ENCODE measurements at regions not wholly inside any gene's neighbourhood (a gene's known extent, or its start where the extent isn't known, plus 50 kb on each side); places are given as distances from the start of the nearest gene placed in this dataset.

DNA sequence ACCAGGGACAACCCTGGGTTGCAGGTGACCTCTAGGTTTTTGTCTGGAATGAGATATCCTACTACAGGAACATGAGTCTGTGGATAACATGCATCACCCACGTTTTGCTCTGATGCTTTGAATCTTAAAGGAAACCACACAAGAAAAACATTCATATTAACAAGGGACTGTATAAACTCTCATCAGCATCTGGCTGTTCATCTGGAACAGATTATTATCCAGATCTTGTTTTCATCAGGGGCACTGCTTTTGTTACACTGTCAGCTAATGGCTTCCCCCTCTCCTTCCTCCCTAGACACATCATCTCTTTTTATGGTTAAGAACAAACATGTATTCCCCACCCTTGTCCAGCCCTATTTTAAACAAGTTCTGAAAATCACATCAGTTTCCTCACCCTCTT is 1095.7 kb downstream of the AACS start (continued):
- TF ChIP-seq, protein P1, sequence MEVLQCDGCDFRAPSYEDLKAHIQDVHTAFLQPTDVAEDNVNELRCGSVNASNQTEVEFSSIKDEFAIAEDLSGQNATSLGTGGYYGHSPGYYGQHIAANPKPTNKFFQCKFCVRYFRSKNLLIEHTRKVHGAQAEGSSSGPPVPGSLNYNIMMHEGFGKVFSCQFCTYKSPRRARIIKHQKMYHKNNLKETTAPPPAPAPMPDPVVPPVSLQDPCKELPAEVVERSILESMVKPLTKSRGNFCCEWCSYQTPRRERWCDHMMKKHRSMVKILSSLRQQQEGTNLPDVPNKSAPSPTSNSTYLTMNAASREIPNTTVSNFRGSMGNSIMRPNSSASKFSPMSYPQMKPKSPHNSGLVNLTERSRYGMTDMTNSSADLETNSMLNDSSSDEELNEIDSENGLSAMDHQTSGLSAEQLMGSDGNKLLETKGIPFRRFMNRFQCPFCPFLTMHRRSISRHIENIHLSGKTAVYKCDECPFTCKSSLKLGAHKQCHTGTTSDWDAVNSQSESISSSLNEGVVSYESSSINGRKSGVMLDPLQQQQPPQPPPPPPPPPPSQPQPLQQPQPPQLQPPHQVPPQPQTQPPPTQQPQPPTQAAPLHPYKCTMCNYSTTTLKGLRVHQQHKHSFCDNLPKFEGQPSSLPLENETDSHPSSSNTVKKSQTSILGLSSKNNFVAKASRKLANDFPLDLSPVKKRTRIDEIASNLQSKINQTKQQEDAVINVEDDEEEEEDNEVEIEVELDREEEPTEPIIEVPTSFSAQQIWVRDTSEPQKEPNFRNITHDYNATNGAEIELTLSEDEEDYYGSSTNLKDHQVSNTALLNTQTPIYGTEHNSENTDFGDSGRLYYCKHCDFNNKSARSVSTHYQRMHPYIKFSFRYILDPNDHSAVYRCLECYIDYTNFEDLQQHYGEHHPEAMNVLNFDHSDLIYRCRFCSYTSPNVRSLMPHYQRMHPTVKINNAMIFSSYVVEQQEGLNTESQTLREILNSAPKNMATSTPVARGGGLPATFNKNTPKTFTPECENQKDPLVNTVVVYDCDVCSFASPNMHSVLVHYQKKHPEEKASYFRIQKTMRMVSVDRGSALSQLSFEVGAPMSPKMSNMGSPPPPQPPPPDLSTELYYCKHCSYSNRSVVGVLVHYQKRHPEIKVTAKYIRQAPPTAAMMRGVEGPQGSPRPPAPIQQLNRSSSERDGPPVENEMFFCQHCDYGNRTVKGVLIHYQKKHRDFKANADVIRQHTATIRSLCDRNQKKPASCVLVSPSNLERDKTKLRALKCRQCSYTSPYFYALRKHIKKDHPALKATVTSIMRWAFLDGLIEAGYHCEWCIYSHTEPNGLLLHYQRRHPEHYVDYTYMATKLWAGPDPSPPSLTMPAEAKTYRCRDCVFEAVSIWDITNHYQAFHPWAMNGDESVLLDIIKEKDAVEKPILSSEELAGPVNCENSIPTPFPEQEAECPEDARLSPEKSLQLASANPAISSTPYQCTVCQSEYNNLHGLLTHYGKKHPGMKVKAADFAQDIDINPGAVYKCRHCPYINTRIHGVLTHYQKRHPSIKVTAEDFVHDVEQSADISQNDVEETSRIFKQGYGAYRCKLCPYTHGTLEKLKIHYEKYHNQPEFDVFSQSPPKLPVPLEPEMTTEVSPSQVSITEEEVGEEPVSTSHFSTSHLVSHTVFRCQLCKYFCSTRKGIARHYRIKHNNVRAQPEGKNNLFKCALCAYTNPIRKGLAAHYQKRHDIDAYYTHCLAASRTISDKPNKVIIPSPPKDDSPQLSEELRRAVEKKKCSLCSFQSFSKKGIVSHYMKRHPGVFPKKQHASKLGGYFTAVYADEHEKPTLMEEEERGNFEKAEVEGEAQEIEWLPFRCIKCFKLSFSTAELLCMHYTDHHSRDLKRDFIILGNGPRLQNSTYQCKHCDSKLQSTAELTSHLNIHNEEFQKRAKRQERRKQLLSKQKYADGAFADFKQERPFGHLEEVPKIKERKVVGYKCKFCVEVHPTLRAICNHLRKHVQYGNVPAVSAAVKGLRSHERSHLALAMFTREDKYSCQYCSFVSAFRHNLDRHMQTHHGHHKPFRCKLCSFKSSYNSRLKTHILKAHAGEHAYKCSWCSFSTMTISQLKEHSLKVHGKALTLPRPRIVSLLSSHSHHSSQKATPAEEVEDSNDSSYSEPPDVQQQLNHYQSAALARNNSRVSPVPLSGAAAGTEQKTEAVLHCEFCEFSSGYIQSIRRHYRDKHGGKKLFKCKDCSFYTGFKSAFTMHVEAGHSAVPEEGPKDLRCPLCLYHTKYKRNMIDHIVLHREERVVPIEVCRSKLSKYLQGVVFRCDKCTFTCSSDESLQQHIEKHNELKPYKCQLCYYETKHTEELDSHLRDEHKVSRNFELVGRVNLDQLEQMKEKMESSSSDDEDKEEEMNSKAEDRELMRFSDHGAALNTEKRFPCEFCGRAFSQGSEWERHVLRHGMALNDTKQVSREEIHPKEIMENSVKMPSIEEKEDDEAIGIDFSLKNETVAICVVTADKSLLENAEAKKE (CRISPR knock-in tag; IDR thresholded peaks at IDR 0.05), result no peak
- TF ChIP-seq ZNF331 (CRISPR knock-in tag; IDR thresholded peaks at IDR 0.05; ENCODE audit: low read depth) (no peak), EZH2phosphoT487 (IDR thresholded peaks at IDR 0.05; ENCODE audit: unreplicated experiment) (no peak), JUNB (IDR thresholded peaks at IDR 0.05; ENCODE audit: unreplicated experiment) (no peak), CTCF (conservative IDR thresholded peaks at IDR 0.05; ENCODE audit: low read depth in 2 of 2) (no peak), CREB1 (CRISPR knock-in tag; IDR thresholded peaks at IDR 0.05; ENCODE audit: low read depth) (no peak)

DNA sequence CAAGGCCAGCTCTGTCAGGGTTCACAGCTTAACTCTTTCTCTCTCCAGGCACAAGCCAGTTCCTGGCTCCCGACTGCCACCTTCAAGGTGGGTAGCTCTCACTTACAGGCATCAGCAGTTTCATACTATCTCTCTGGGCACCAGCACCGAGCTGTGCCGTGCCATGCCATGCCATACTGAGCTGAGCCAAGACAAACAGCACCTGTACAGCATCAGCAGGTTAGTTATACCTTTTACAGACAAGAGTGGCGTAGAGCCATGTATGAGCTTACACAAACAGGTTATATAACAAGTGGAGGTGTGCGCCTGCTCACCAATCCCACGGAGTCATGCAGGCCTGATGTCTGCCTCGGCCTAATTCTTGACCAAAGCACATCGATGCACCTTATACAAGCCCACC is 1098.7 kb downstream of the AACS start:
- H3K27me3 ChIP-seq (ENCODE audit: insufficient read depth), result no peaks in the 10 kb centered on the region
- H3K27ac ChIP-seq (ENCODE audit: low read depth), result no peak overlapping the region
- Mint-ChIP-seq H3K36me3 (ENCODE audit: low read depth) (peaks cover 59% of the 10 kb centered on the region), H3K9me3 (peaks cover 100% of the 10 kb centered on the region), H3K27me3 (ENCODE audit: insufficient read depth, low read depth, poor library complexity) (no peaks in the 10 kb centered on the region), H3K27ac (no peak overlapping the region), H3K4me1 (no peaks in the 10 kb centered on the region), H3K4me3 (no peak overlapping the region)
- no peak overlapping the region for H2AFZ ChIP-seq
- no peak overlapping the region for H3K4me3 ChIP-seq
- DNase-seq (ENCODE audit: low spot score) (no peak), ATAC-seq (no peak)
- H3K4me2 ChIP-seq, result no peak overlapping the region
- H3K9me2 ChIP-seq (ENCODE audit: insufficient read depth), result no peaks in the 10 kb centered on the region
- no peaks in the 10 kb centered on the region for H4K20me1 ChIP-seq (replicated peaks; ENCODE audit: insufficient read depth)
- no peaks in the 10 kb centered on the region for H3K79me2 ChIP-seq (replicated peaks; ENCODE audit: insufficient read depth)
- H3K36me3 ChIP-seq (ENCODE audit: insufficient read depth), result no peaks in the 10 kb centered on the region
- TF ChIP-seq ZNF331 (CRISPR knock-in tag; IDR thresholded peaks at IDR 0.05; ENCODE audit: low read depth) (no peak), STAT1 (IDR thresholded peaks at IDR 0.05; ENCODE audit: unreplicated experiment) (no peak), ZNF114 (CRISPR knock-in tag; IDR thresholded peaks at IDR 0.05) (no peak), EZH2 (IDR thresholded peaks at IDR 0.05; ENCODE audit: low read depth, unreplicated experiment) (no peak), NANOG (IDR thresholded peaks at IDR 0.05; ENCODE audit: borderline replicate concordance) (no peak), JUNB (IDR thresholded peaks at IDR 0.05; ENCODE audit: unreplicated experiment) (no peak), REST (IDR thresholded peaks at IDR 0.05; ENCODE audit: unreplicated experiment) (no peak)
- H3F3A ChIP-seq (replicated peaks; ENCODE audit: low read depth), result no peaks in the 10 kb centered on the region
- H3K4me1 ChIP-seq (ENCODE audit: insufficient read depth), result no peaks in the 10 kb centered on the region
